Fibroblast of lung (primary cell): ENCODE measurements at regions not wholly inside any gene's neighbourhood (a gene's known extent, or its start where the extent isn't known, plus 50 kb on each side); places are given as distances from the start of the nearest gene placed in this dataset.

Source experiments
- DNase-seq, 2 donors: peaks; one replicate each; pipeline versions ENCODE4 v3.0.0 to v3.0.0-alpha.2; 2010; ENCODE audit warnings: low read depth in 2 of 2
- H2AFZ ChIP-seq: 2 replicates; pipeline ENCODE4 v1.5.1; 2012; ENCODE audit warnings: low read length, control low read depth, inconsistent platforms
- H3K27ac ChIP-seq: 2 replicates; pipeline ENCODE4 v1.5.1; 2011; ENCODE audit warnings: low read length, control low read depth; ENCODE audit not compliant: insufficient read depth
- H3K27me3 ChIP-seq: 2 replicates; pipeline ENCODE4 v1.5.1; 2011; ENCODE audit warnings: mild to moderate bottlenecking, low read length; ENCODE audit not compliant: control insufficient read depth, insufficient read depth
- H3K36me3 ChIP-seq: 2 replicates; pipeline ENCODE4 v1.5.1; 2011; ENCODE audit warnings: low read length; ENCODE audit not compliant: control insufficient read depth, insufficient read depth
- H3K4me1 ChIP-seq: 2 replicates; pipeline ENCODE4 v1.5.1; 2011; ENCODE audit warnings: low read length; ENCODE audit not compliant: control insufficient read depth, insufficient read depth; ENCODE audit errors: extremely low read depth
- H3K4me2 ChIP-seq: 2 replicates; pipeline ENCODE4 v1.5.1; 2011; ENCODE audit warnings: low read length, control low read depth; ENCODE audit not compliant: insufficient read depth; ENCODE audit errors: extremely low read depth
- H3K4me3 ChIP-seq, 4 experiments: fragments of 200-600 bp in 1 of 4; sonication (generic) in 1 of 4; replicated peaks in 1 of 4; 2 replicates each; pipeline ENCODE4 v1.5.1; 2011 to 2016; ENCODE audit warnings: low read length in 4 of 4, low read depth in 3 of 4, mild to moderate bottlenecking in 3 of 4, control low read depth in 2 of 4, inconsistent platforms in 1 of 4, mixed read lengths in 1 of 4; ENCODE audit not compliant: insufficient read depth in 1 of 4; ENCODE audit errors: control extremely low read depth in 1 of 4
- H3K79me2 ChIP-seq: 2 replicates; pipeline ENCODE4 v1.5.1; 2012; ENCODE audit warnings: mild to moderate bottlenecking, low read length, inconsistent platforms; ENCODE audit not compliant: control insufficient read depth, insufficient read depth
- H3K9ac ChIP-seq: 2 replicates; pipeline ENCODE4 v1.5.1; 2011; ENCODE audit warnings: mild to moderate bottlenecking, low read length, control low read depth; ENCODE audit not compliant: insufficient read depth
- H3K9me3 ChIP-seq: 2 replicates; pipeline ENCODE4 v1.5.1; 2012; ENCODE audit warnings: low read depth, low read length; ENCODE audit not compliant: control insufficient read depth, insufficient read depth
- H4K20me1 ChIP-seq: 2 replicates; pipeline ENCODE4 v1.5.1; 2011; ENCODE audit warnings: low read length; ENCODE audit not compliant: control insufficient read depth, insufficient read depth; ENCODE audit errors: extremely low read depth
- CTCF ChIP-seq, 2 donors: IDR thresholded peaks in 1 of 2; conservative IDR thresholded peaks in 1 of 2; 1 replicate in 1 of 2; 2 replicates in 1 of 2; pipeline ENCODE4 v1.5.1; 2011 to 2012; ENCODE audit warnings: low read length in 2 of 2, control low read depth in 1 of 2, inconsistent platforms in 1 of 2, low read depth in 1 of 2, mild to moderate bottlenecking in 1 of 2
- EZH2 ChIP-seq: IDR thresholded peaks from 2 replicates; pipeline ENCODE4 v1.5.1; 2012; ENCODE audit warnings: low read length, control low read depth, mild to moderate bottlenecking; ENCODE audit errors: missing control alignments

- H3K4me2 ChIP-seq, result no peak overlapping the region
- no peaks in the 10 kb centered on the region for H3K36me3 ChIP-seq
- H3K4me1 ChIP-seq, result no peaks in the 10 kb centered on the region
- no peak for DNase-seq
- no peak overlapping the region for H3K9ac ChIP-seq
- no peaks in the 10 kb centered on the region for H3K27me3 ChIP-seq
- no peak overlapping the region for H3K4me3 ChIP-seq
- H3K27ac ChIP-seq, result no peak overlapping the region
- H3K9me3 ChIP-seq, result no peaks in the 10 kb centered on the region
- no peak overlapping the region for H2AFZ ChIP-seq
- H4K20me1 ChIP-seq, result no peaks in the 10 kb centered on the region
- TF ChIP-seq CTCF (conservative IDR thresholded peaks at IDR 0.05 in 1 of 2, IDR thresholded peaks at IDR 0.05 in 1 of 2; ENCODE audit: low read depth in 1 of 2, low read length in 2 of 2), result no peak
- no peak for TF ChIP-seq EZH2
- no peaks in the 10 kb centered on the region for H3K79me2 ChIP-seq
These were observed 88.9 kb upstream of the TRPM3 start for GRCh38 chr9:71210326-71210725.

- H3K4me2 ChIP-seq, result no peak overlapping the region
- no peaks in the 10 kb centered on the region for H3K36me3 ChIP-seq
These were observed 88.5 kb upstream of the TRPM3 start for GRCh38 chr9:71209890-71210289.

GRCh38 chr9:71202931-71203330 lies 81.5 kb upstream of the TRPM3 start:
- peak in 1 of 2 donors; percentile 10 for DNase-seq
- H4K20me1 ChIP-seq, result no peaks in the 10 kb centered on the region
- H3K9me3 ChIP-seq, result no peaks in the 10 kb centered on the region
- H3K4me2 ChIP-seq, result no peak overlapping the region
- no peaks in the 10 kb centered on the region for H3K79me2 ChIP-seq
- no peaks in the 10 kb centered on the region for H3K4me1 ChIP-seq
- H3K27ac ChIP-seq, result no peak overlapping the region
- no peak overlapping the region for H3K4me3 ChIP-seq
- H2AFZ ChIP-seq, result no peak overlapping the region
- H3K36me3 ChIP-seq, result no peaks in the 10 kb centered on the region
- H3K9ac ChIP-seq, result no peak overlapping the region
- no peaks in the 10 kb centered on the region for H3K27me3 ChIP-seq
- TF ChIP-seq EZH2 (no peak), CTCF (conservative IDR thresholded peaks at IDR 0.05 in 1 of 2, IDR thresholded peaks at IDR 0.05 in 1 of 2; ENCODE audit: low read depth in 1 of 2, low read length in 2 of 2) (no peak)

More at GRCh38 chr9:71209890-71210289, 88.5 kb upstream of the TRPM3 start:
- no peak overlapping the region for H3K27ac ChIP-seq
- H3K4me1 ChIP-seq, result no peaks in the 10 kb centered on the region
- no peak overlapping the region for H3K4me3 ChIP-seq
- no peaks in the 10 kb centered on the region for H3K27me3 ChIP-seq
- H3K79me2 ChIP-seq, result no peaks in the 10 kb centered on the region
- no peak overlapping the region for H3K9ac ChIP-seq
- H4K20me1 ChIP-seq, result no peaks in the 10 kb centered on the region
- no peaks in the 10 kb centered on the region for H3K9me3 ChIP-seq
- H2AFZ ChIP-seq, result no peak overlapping the region
- no peak for DNase-seq
- TF ChIP-seq CTCF (conservative IDR thresholded peaks at IDR 0.05 in 1 of 2, IDR thresholded peaks at IDR 0.05 in 1 of 2; ENCODE audit: low read depth in 1 of 2, low read length in 2 of 2), result no peak
- no peak for TF ChIP-seq EZH2
